Uterus (tissue), 2 donors: ENCODE measurements at regions not wholly inside any gene's neighbourhood (a gene's known extent, or its start where the extent isn't known, plus 50 kb on each side); places are given as distances from the start of the nearest gene placed in this dataset.

ENCODE experiments used
- CTCF ChIP-seq, 4 experiments: fragments of 200-600 bp in 2 of 4; fragments of 450-650 bp in 2 of 4; sonication (generic) in 2 of 4; IDR thresholded peaks; one replicate each; pipeline ENCODE4 v1.5.1; 2016 to 2019; ENCODE audit warnings: antibody characterized with exemption in 4 of 4, mild to moderate bottlenecking in 2 of 4, moderate library complexity in 1 of 4
- POLR2A ChIP-seq, 2 donors: fragments of 450-650 bp; IDR thresholded peaks; one replicate each; pipeline ENCODE4 v1.6.1; 2016; ENCODE audit warnings: antibody characterized with exemption in 2 of 2, mild to moderate bottlenecking in 1 of 2, moderate library complexity in 1 of 2

DNA sequence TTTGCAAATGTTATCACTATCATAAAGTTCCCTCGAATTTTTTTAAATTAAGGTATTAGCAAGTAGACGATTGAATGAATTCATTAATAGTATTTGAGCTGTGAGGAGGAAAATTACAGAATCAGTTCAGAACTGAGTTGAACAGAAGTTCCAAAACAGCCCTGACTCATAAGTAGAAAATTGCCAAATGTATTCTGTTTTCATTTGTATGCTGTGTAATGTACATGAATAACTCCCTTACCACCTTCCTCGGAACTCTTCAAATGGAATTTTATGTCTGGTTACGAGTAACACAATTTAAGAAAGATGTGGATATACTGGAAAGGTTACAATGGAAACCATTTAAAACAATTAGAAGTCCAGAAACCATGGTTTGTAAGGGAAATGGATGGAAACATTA lies 283.3 kb upstream of the FAR2 start:
- TF ChIP-seq CTCF (IDR thresholded peaks at IDR 0.05) (no peak), POLR2A (IDR thresholded peaks at IDR 0.05) (no peak)
